Astrocyte (in vitro differentiated cells and primary cell): ENCODE measurements at regions not wholly inside any gene's neighbourhood (a gene's known extent, or its start where the extent isn't known, plus 50 kb on each side); places are given as distances from the start of the nearest gene placed in this dataset.

Source experiments
- EZH2 ChIP-seq: IDR thresholded peaks from 2 replicates; pipeline ENCODE4 v1.6.1; 2012; ENCODE audit warnings: mild to moderate bottlenecking, low read length, inconsistent platforms; ENCODE audit not compliant: insufficient read depth
- TF ChIP-seq, protein P1 (sequence below): IDR thresholded peaks from 2 replicates; pipeline ENCODE4 v1.5.1; 2011; ENCODE audit warnings: low read depth, mild to moderate bottlenecking, inconsistent platforms, low read length, moderate library complexity; ENCODE audit not compliant: insufficient read depth

DNA sequence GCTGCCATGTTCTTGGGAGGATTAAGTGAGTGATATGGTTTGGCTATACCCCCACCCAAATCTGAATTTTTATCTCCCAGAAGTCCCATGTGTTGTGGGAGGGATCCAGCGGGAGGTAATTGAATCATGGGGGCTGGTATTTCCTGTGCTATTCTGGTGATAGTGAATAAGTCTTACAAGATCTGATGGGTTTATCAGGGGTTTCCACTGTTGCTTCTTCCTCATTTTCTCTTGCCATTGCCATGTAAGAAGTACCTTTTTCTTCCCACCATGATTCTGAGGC is 291.4 kb downstream of the KCNS3 start:
- TF ChIP-seq, protein P1, sequence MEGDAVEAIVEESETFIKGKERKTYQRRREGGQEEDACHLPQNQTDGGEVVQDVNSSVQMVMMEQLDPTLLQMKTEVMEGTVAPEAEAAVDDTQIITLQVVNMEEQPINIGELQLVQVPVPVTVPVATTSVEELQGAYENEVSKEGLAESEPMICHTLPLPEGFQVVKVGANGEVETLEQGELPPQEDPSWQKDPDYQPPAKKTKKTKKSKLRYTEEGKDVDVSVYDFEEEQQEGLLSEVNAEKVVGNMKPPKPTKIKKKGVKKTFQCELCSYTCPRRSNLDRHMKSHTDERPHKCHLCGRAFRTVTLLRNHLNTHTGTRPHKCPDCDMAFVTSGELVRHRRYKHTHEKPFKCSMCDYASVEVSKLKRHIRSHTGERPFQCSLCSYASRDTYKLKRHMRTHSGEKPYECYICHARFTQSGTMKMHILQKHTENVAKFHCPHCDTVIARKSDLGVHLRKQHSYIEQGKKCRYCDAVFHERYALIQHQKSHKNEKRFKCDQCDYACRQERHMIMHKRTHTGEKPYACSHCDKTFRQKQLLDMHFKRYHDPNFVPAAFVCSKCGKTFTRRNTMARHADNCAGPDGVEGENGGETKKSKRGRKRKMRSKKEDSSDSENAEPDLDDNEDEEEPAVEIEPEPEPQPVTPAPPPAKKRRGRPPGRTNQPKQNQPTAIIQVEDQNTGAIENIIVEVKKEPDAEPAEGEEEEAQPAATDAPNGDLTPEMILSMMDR = no peak
- TF ChIP-seq EZH2 = no peak
